Activated CD4-positive, alpha-beta T cell treated with anti-CD3 and anti-CD28 coated beads for 36 hours (primary cell): ENCODE measurements at regions not wholly inside any gene's neighbourhood (a gene's known extent, or its start where the extent isn't known, plus 50 kb on each side); places are given as distances from the start of the nearest gene placed in this dataset.
"Not testable (repeated sequence)": the region's sequence is repeated elsewhere in the genome, so short reads cannot be mapped to it uniquely, and the experiment has no call there.

Experiments
- ATAC-seq: fragments of 200-7000 bp; cut with Tn5 transposase; one replicate; pipeline ENCODE4 v1.10.0; 2021; ENCODE audit warnings: mild to moderate bottlenecking, moderate library complexity
- CTCF ChIA-PET: fragments of 350-600 bp; sonication (Branson Sonifier 250); formaldehyde crosslinking; loops from one replicate; lab custom pipeline; 2021; ENCODE audit warnings: antibody characterized with exemption; lab: Charles Lee
- POLR2A ChIA-PET: fragments of 350-600 bp; sonication (Branson Sonifier 250); formaldehyde crosslinking; loops from one replicate; lab custom pipeline; 2021; ENCODE audit warnings: antibody characterized with exemption, inconsistent platforms; lab: Charles Lee
- DNase-seq: peaks from one replicate; pipeline ENCODE4 v3.0.0-alpha.2; 2020
- H3K27ac Mint-ChIP-seq: one replicate; pipeline ENCODE4 v1.8.0; 2021; ENCODE audit warnings: mixed read lengths
- H3K27me3 Mint-ChIP-seq: one replicate; pipeline ENCODE4 v1.8.0; 2021; ENCODE audit warnings: mixed read lengths
- H3K36me3 Mint-ChIP-seq: one replicate; pipeline ENCODE4 v1.8.0; 2021; ENCODE audit warnings: low read depth, mixed read lengths
- H3K4me1 Mint-ChIP-seq: one replicate; pipeline ENCODE4 v1.8.0; 2021; ENCODE audit warnings: mixed read lengths
- H3K4me3 Mint-ChIP-seq: one replicate; pipeline ENCODE4 v1.8.0; 2021; ENCODE audit warnings: mild to moderate bottlenecking, moderate library complexity, mixed read lengths
- H3K9me3 Mint-ChIP-seq: one replicate; pipeline ENCODE4 v1.8.0; 2021; ENCODE audit warnings: low read depth, mixed read lengths
- intact Hi-C, 2 experiments: fragments of 100-400 bp; cut with DNase I in 1 of 2; cut with micrococcal nuclease in 1 of 2; formaldehyde crosslinking; loops; one replicate each; pipeline versions ENCODE4 v1.14.2 to v1.15.1; 2022 to 2024; cut with DNase I, micrococcal nuclease

DNA sequence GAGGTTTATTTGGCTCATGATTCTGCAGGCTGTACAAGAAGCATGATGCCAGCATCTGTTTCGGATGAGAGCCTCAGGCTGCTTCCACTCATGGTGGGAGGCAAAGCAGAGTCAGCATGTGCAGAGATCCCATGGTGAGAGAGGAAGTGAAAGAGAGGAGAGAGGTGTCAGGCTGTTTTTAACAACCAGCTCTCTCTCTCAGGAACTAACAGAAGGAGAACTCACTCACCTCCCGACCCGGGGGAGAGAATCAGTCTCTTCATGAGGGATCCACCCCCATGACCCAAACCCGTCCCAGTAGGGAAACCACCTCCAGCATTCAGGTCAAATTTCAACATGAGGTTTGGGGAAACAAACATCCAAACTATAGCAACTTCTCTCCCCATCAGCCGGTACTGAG, 187.7 kb downstream of the ENC1 start:
- Mint-ChIP-seq H3K4me3 (no peak overlapping the region), H3K36me3 (no peaks in the 10 kb centered on the region), H3K27ac (no peak overlapping the region), H3K27me3 (peaks cover 3% of the 10 kb centered on the region), H3K9me3 (no peaks in the 10 kb centered on the region), H3K4me1 (no peaks in the 10 kb centered on the region)
- DNase-seq, result no peak
- CTCF ChIA-PET, result interaction anchor here (0.6 kb wide), 1 partner anchor 617 kb away, joined by 3 read pairs; no protein-coding TSS in a partner anchor
- intact Hi-C loops, result no loop called here
- POLR2A ChIA-PET, result no interaction called here
- no peak for ATAC-seq

DNA sequence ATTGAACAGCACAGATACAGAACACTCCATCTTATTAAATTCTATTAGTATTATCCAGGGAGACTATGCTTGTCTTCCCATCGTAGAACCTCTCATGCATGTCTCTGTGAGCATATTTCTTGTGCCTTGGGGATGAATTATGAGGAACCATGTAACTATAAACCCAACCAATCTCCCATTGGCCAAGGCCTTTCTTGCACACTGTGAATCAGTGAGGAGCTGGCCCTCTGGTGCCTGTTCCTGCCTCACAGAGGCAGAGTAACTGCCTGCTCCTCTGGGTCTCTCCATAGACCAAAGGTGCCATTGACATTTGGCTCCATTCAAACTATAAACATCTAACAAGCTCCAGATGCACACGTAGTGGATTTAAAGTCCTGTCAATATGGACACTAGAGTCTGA, 190.4 kb downstream of the ENC1 start:
- CTCF ChIA-PET, result no interaction called here
- Mint-ChIP-seq H3K27me3 (peaks cover 3% of the 10 kb centered on the region), H3K27ac (no peak overlapping the region), H3K36me3 (no peaks in the 10 kb centered on the region), H3K4me1 (no peaks in the 10 kb centered on the region), H3K9me3 (no peaks in the 10 kb centered on the region), H3K4me3 (no peak overlapping the region)
- intact Hi-C loops, result no loop called here
- POLR2A ChIA-PET, result no interaction called here
- DNase-seq (no peak), ATAC-seq (no peak)

DNA sequence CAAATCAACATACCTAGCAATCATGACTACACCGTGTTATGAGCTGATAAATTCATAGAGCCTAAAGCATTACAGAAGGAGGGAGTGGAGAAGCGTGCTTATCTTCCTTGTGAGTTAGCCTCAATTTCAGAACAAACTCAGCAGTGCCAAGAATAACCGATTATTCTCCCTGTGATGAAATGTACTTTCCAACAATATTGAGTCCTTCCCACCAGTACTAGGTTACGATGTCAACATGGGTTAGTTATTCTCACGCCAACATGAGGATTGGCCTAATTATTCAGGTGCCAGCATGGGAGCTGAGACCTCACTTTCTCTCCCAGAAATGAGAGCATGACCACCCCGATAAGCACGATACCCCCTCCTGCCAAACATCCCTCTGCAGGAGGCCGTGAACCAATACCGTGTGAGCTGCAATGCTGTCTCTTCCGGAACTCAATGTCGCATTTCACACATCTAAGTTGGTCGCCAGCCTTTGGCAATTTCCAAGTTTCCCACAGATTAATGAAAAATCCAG, 193.7 kb downstream of the ENC1 start:
- POLR2A ChIA-PET, result interaction anchor here (0.6 kb wide), 1 partner anchor 873 kb away, joined by 4 read pairs; no protein-coding TSS in a partner anchor
- Mint-ChIP-seq H3K4me3 (no peak overlapping the region), H3K4me1 (no peaks in the 10 kb centered on the region), H3K27me3 (no peaks in the 10 kb centered on the region), H3K9me3 (no peaks in the 10 kb centered on the region), H3K27ac (no peak overlapping the region), H3K36me3 (no peaks in the 10 kb centered on the region)
- intact Hi-C loops, result no loop called here
- no peak for ATAC-seq
- DNase-seq, result no peak
- CTCF ChIA-PET, result no interaction called here

- no peaks in the 10 kb centered on the region for H3K27me3 Mint-ChIP-seq
- intact Hi-C loops, result no loop called here
- no peaks in the 10 kb centered on the region for H3K4me1 Mint-ChIP-seq
- H3K36me3 Mint-ChIP-seq, result no peaks in the 10 kb centered on the region
- no peak for DNase-seq
- no peak overlapping the region for H3K4me3 Mint-ChIP-seq
- no peak overlapping the region for H3K27ac Mint-ChIP-seq
- no peak for ATAC-seq
- CTCF ChIA-PET, result no interaction called here
- no peaks in the 10 kb centered on the region for H3K9me3 Mint-ChIP-seq
- POLR2A ChIA-PET, result no interaction called here
These were observed 198.1 kb downstream of the ENC1 start for GRCh38 chr5:74442466-74442865.

DNA sequence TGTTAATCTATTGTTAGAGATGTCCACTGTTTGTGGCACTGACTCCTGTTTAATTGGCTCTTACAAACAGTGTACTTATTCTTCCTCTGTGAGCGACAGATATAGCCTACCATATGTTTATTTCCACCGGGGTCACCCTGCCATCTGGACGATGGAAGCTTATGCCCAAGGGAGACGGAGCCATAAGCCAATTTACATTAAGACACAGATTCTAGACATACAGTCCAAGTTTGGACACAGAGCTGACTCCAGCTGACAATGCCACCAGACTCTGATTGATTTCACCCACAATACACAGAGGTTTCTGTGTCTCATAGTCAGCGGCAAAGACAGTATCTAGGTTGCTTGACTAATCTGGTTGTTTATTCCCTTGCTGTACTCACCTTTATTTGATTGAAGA, 198.9 kb downstream of the ENC1 start:
- ATAC-seq, result no peak
- Mint-ChIP-seq H3K4me1 (no peaks in the 10 kb centered on the region), H3K4me3 (no peak overlapping the region), H3K27me3 (no peaks in the 10 kb centered on the region), H3K9me3 (no peaks in the 10 kb centered on the region), H3K27ac (no peak overlapping the region), H3K36me3 (no peaks in the 10 kb centered on the region)
- POLR2A ChIA-PET, result interaction anchor here (0.6 kb wide), 1 partner anchor 854 kb away, joined by 7 read pairs; no protein-coding TSS in a partner anchor
- intact Hi-C loops, result no loop called here
- no peak for DNase-seq
- CTCF ChIA-PET, result interaction anchor here (0.5 to 0.7 kb wide), 2 partner anchors 57 to 629 kb away, joined by 3 to 4 read pairs; no protein-coding TSS in a partner anchor

GRCh38 chr5:74440341-74440740, 200.2 kb downstream of the ENC1 start:
- POLR2A ChIA-PET, result no interaction called here
- ATAC-seq (no peak), DNase-seq (no peak)
- CTCF ChIA-PET, result no interaction called here
- Mint-ChIP-seq H3K4me1 (no peaks in the 10 kb centered on the region), H3K4me3 (no peak overlapping the region), H3K27me3 (peaks cover 6% of the 10 kb centered on the region), H3K9me3 (no peaks in the 10 kb centered on the region), H3K27ac (no peak overlapping the region), H3K36me3 (no peaks in the 10 kb centered on the region)
- intact Hi-C loops, result no loop called here

DNA sequence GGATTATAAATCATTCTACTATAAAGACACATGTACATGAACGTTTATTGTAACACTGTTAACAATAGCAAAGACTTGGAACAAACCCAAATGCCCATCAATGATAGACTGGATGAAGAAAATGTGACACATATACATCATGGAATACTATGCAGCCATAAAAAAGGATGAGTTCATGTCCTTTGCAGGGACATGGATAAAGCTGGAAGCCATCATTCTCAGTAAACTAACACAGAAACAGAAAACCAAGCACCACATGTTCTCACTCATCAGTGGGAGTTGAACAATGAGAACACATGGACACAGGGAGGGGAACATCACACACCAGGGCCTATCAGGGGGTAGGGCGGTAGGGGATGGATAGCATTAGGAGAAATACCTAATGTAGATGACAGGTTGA, 202.7 kb downstream of the ENC1 start:
- ATAC-seq, POLR2A ChIA-PET, DNase-seq, H3K36me3 Mint-ChIP-seq, H3K9me3 Mint-ChIP-seq, H3K27ac Mint-ChIP-seq, H3K4me1 Mint-ChIP-seq, intact Hi-C loops, H3K4me3 Mint-ChIP-seq, CTCF ChIA-PET: not testable (repeated sequence)
- H3K27me3 Mint-ChIP-seq, result peaks cover 16% of the 10 kb centered on the region

- no peaks in the 10 kb centered on the region for H3K4me1 Mint-ChIP-seq
- no peaks in the 10 kb centered on the region for H3K9me3 Mint-ChIP-seq
- H3K4me3 Mint-ChIP-seq, result no peak overlapping the region
- no peak overlapping the region for H3K27ac Mint-ChIP-seq
- ATAC-seq (no peak), DNase-seq (no peak)
- ChIA-PET CTCF (interaction anchor here (0.7 kb wide), 1 partner anchor 213 kb away, joined by 3 read pairs; no protein-coding TSS in a partner anchor), POLR2A (no interaction called here)
- no peaks in the 10 kb centered on the region for H3K36me3 Mint-ChIP-seq
- intact Hi-C loops, result no loop called here
- peaks cover 24% of the 10 kb centered on the region for H3K27me3 Mint-ChIP-seq
These were observed 206.4 kb downstream of the ENC1 start for GRCh38 chr5:74433896-74434829.

DNA sequence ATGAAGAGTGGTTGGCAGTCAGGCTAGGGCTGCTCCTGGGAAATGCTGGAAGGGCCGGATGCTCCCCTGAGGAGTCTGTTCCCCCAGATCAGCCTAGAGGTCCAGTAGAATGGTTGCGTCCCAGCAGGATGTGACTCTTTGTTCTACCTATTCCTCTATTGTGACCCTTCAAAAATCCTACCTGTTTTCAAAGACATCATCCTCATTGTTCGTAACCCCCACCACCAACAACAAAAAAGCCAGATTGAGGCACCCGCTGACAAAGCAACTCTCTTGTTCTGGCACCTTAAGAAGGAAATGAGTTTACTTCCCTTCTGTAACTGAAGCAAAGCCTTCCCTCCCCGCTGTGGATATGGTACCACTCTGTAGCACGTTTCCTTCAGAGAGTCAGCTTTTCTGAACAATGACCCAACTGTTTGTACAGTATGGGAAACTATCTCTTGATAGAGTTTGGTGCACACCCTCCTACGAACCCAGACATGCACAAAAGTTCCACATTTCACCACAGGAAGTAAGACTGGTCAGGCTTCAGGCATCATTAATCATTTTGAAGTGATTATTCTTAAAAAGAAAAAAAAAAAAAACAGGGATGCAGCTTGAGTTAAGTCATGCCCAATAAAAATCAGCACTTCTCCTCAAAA, 207.2 kb downstream of the ENC1 start:
- intact Hi-C loops, result no loop called here
- no peaks in the 10 kb centered on the region for H3K4me1 Mint-ChIP-seq
- H3K27ac Mint-ChIP-seq, result no peak overlapping the region
- no peak overlapping the region for H3K4me3 Mint-ChIP-seq
- ChIA-PET CTCF (interaction anchor here (0.7 kb wide), 2 partner anchors 214 to 325 kb away, joined by 3 read pairs; no protein-coding TSS in a partner anchor), POLR2A (no interaction called here)
- H3K36me3 Mint-ChIP-seq, result no peaks in the 10 kb centered on the region
- DNase-seq (no peak), ATAC-seq (no peak)
- H3K9me3 Mint-ChIP-seq, result no peaks in the 10 kb centered on the region
- peaks cover 24% of the 10 kb centered on the region for H3K27me3 Mint-ChIP-seq

- Mint-ChIP-seq H3K27me3 (peaks cover 24% of the 10 kb centered on the region), H3K36me3 (no peaks in the 10 kb centered on the region), H3K4me1 (no peaks in the 10 kb centered on the region), H3K27ac (no peak overlapping the region), H3K9me3 (no peaks in the 10 kb centered on the region), H3K4me3 (no peak overlapping the region)
- intact Hi-C loops, result no loop called here
- DNase-seq (no peak), ATAC-seq (no peak)
- POLR2A ChIA-PET, result no interaction called here
- CTCF ChIA-PET, result interaction anchor here (0.7 kb wide), 1 partner anchor 325 kb away, joined by 3 read pairs; no protein-coding TSS in a partner anchor
These were observed 207.8 kb downstream of the ENC1 start for GRCh38 chr5:74432721-74433120.

- no peak for DNase-seq
- Mint-ChIP-seq H3K4me3 (no peak overlapping the region), H3K4me1 (no peaks in the 10 kb centered on the region), H3K9me3 (no peaks in the 10 kb centered on the region), H3K36me3 (no peaks in the 10 kb centered on the region), H3K27me3 (peaks cover 24% of the 10 kb centered on the region), H3K27ac (no peak overlapping the region)
- no peak for ATAC-seq
- ChIA-PET POLR2A (no interaction called here), CTCF (no interaction called here)
- intact Hi-C loops, result no loop called here
These were observed 208.3 kb downstream of the ENC1 start for GRCh38 chr5:74432216-74432615.
